Hepatic stellate cell (primary cell): ENCODE measurements at regions not wholly inside any gene's neighbourhood (a gene's known extent, or its start where the extent isn't known, plus 50 kb on each side); places are given as distances from the start of the nearest gene placed in this dataset.
A peak's percentile ranks its signal among the peaks of the same experiment; 100 is the strongest.

ENCODE experiments used
- DNase-seq: peaks from one replicate; pipeline ENCODE4 v3.0.0; 2011; ENCODE audit warnings: low spot score

- DNase-seq, result no peak
These were observed 646.6 kb upstream of the USP24 start for GRCh38 chr1:55861676-55862340.

GRCh38 chr1:55860798-55861519 lies 645.8 kb upstream of the USP24 start:
- no peak for DNase-seq

DNA sequence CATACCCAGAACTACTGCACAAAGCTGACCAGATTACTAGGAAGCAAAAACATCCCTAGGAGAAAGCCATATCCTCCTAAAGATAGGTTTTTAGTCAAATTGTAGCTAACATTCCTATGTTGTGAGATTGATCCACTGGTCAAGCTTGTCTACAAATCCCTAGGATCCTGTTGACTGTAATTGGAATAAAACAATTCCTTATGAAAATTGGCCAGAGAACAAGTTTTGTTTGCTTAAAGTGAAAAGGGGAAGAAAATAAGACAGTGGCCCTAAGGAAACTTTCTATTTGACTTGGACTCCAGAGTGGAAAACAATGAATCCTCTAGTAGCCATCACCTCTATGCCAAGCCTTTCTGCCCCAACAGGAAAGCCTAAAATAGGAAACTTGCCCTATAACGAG lies 645.2 kb upstream of the USP24 start:
- no peak for DNase-seq

DNA sequence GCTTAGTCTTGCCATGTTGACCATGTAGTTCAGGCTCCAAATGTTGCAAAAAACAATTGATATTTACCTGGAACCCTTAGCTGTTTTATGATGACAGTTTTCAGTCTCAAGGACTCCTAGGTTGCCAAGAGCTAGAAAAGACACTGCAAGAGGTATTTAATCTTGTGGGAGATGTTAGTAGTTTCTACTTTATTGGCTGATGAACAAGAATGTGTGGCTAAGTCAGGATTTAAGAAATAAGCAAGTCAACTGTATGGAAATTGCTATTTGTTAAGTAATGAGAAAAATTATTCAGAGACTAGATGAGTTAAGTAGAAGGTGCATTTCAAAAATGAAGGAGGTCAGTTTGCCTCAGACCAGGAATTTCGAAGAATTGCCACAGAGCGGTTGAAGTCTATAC lies 639.7 kb upstream of the USP24 start:
- DNase-seq, result no peak

- peak; percentile 38 for DNase-seq
These were observed 633.7 kb upstream of the USP24 start for GRCh38 chr1:55848906-55849305.

- DNase-seq, result no peak
These were observed 630.9 kb upstream of the USP24 start for GRCh38 chr1:55846051-55846450.

- DNase-seq, result no peak
These were observed 629.2 kb upstream of the USP24 start for GRCh38 chr1:55844322-55844721.

- DNase-seq, result no peak
These were observed 624.5 kb upstream of the USP24 start for GRCh38 chr1:55839626-55840025.

DNA sequence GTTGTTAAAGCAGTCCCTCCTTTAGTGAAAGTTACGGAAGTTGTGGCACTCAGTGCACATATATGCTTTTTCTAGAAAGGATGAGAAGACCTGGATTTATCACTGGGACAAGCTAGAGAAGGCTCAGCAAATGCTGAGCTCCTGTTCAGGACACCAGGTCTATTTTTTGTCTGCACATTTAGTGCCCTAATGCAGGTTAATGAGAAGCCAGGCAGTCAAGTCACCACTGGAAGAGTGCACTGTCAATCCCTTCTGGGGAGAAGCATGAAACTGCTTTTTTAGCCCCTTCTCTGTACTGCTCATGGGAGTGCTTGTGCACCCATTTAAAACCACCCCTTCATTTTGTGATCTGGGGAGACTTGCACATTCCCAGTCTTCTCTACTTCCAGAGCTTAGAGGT lies 624.1 kb upstream of the USP24 start:
- DNase-seq, result no peak

- no peak for DNase-seq
These were observed 620.9 kb upstream of the USP24 start for GRCh38 chr1:55836086-55836485.

- no peak for DNase-seq
These were observed 618.4 kb upstream of the USP24 start for GRCh38 chr1:55833529-55834091.

DNA sequence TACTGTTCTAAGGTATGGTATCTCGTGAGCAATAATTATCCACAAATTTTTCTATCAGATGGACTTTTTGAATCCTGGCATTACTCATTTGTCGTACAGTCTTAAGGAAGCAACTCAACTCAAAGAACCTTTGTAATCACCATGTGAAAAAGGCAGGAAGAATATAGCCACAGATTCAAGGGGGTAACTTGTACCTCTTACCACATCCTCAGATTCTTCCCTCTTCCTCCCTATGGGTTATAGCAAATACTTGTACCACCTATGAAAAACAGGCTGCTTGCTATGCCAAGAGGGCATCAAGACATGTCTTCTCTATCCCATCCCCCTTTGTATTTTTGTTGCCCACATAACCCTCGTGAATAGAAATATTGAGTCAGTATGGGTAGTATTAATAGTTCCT lies 616.6 kb upstream of the USP24 start:
- no peak for DNase-seq

- no peak for DNase-seq
These were observed 612.9 kb upstream of the USP24 start for GRCh38 chr1:55828044-55828443.

DNA sequence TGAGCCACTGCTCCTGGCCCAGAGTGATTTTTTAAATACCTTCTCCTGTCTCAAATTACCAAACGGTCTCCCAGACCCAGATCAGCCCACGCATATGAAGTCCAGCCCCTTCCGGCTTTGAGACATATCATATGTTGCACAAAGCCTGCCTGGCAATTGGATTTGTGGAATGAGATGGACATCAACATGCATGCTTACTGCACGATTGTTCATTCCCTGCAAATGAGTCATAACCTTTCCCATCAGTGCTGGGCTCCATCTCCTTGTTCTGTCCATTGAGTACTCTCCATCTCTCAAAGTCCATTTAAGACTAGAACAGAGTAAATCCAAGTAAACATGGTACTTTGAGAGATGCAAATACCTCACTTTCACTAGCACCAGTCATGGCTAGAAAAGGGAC lies 612.2 kb upstream of the USP24 start:
- peak; percentile 69 for DNase-seq

- DNase-seq, result no peak
These were observed 611.4 kb upstream of the USP24 start for GRCh38 chr1:55826381-55827080.

- DNase-seq, result no peak
These were observed 610.3 kb upstream of the USP24 start for GRCh38 chr1:55825461-55825860.

DNA sequence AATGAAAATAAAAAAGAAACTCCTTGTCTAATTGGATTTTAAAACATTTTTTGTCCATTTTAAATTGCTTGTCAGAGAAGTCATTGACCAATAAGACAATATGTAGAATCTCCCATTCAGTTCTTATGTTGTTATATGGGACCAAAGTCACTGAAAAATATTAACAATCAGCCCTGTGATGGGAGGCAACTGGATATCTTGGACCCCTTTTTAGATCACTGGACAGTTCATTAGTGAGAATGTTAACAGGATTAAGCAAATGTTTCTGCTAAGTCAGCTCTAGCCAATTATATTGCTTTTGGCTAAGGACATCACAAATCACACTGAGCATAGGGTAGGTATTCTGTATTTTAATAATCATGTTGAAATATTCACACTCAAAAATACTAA lies 609.1 kb upstream of the USP24 start:
- DNase-seq, result no peak

DNA sequence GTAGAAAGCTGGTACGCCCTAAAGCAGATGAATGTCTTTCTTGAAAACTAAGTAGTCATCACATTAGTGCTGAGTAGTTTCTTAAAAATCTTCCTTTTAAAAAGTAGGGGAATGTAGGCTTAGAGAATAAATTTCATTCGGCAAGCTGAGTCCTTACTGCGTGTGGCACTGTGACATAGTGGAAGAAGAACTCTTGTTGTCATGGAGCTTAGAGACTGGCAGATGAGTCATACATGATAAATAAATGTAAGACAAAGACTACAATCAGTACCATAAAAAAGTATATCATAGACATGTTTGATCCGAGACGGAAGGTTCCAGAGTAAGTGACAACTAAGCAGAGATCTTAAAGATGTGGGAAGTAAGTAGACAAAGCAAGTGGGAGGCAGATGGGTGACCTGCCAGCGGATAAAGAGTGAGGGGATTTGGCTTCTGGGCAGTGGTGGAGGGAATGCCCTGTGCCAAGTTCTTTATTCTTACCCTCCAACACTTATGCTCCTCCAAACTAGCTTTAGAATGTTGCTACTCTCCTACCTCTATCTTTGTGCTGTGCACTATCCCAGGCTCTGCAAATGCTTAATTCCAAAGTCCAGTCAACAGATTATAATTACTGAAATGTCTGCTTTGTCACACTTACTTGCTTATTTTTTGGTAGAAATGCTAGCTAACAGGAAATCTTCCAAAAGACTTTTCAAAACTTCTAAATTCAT lies 608.5 kb upstream of the USP24 start:
- DNase-seq, result peak; percentile 14

DNA sequence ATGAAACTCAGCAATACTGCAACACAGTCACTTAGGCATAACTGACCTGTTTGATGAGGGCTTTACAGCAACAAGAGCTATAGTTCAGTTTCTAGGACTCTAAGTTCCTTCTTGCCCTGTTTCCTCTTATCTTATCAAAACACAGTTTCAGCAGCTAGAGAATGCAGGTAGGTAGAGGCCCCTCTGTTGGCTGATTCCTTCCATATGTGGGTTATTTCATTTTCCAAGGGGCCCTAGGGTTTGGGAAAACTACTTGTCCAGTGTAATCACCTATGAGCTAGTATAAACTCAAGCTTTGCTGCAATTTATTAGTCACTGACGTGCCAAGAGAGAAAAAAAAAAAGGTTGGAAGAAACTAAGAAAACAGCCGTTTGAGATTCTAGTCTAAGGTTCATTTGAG lies 607.7 kb upstream of the USP24 start:
- no peak for DNase-seq

DNA sequence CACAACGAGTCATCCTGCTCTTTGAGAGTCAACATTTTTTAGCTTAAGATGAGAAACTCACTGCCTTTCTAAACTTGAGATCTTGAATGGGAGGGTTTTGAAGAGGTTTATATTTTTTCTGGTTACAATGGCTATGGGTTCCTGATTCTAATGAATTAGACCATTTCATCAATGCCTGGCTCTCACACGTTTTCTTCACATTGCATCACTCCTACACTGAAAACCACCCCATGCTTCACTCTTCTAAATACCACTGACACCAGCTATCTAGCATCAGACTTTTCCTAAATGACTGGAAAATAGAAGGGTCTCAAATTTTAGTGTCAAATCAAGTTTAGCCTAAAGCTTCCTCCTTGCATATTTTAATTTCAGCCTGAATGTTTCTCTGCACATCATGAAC lies 606.1 kb upstream of the USP24 start:
- DNase-seq, result no peak

DNA sequence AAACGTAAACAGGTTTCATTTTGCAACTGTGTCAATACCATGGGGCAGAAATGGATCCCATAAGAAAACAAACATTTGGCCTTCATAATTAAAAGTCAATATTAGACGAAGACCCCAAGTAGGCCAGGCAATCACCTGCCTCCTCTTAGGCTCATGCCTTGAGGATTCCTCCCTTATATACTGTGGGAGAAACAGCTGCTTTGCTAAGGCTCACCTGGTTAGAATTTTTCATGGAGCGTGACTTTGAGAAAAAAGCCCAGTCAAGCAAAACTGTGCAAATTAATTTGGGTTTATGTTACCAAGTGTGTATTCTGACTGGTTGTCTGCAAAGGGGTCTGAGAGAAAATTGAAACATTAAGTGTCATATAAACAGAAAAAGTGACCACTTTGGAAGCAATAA lies 605.3 kb upstream of the USP24 start:
- DNase-seq, result no peak

DNA sequence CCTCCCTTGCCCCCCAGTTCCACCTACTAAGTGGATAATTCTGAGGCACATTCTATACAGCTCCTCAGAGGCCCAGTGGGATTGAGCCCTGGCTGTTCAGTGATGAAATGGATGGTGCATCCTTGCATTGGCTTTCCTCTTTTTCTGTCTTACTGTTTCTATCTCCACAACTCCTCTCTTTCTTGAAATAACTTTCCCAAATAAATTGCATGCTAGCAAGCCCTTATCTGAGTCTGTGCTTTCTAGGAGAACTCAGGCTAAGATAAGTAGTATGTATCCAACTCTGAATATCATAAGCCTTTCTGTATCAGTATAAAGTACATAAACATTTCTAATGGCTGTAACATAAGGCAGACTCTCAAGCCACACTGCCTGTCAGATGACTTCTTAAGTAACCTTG lies 603.8 kb upstream of the USP24 start:
- no peak for DNase-seq
